SU-DHL-6 (cell line): ENCODE measurements at regions not wholly inside any gene's neighbourhood (a gene's known extent, or its start where the extent isn't known, plus 50 kb on each side); places are given as distances from the start of the nearest gene placed in this dataset.

Experiments used
- EZH2phosphoT487 ChIP-seq: fragments of 200-600 bp; sonication (generic), shearing (Covaris generic); conservative IDR thresholded peaks from 2 replicates; pipeline ENCODE4 v1.6.1; 2018; ENCODE audit warnings: mild to moderate bottlenecking, antibody characterized with exemption, low read length, moderate library complexity, mixed read lengths
- TF ChIP-seq, protein P1 (sequence below): fragments of 200-600 bp; sonication (generic); IDR thresholded peaks from one replicate; pipeline ENCODE4 v1.5.1; 2017; ENCODE audit warnings: antibody characterized with exemption, mild to moderate bottlenecking, low read length, moderate library complexity; ENCODE audit not compliant: insufficient read depth, poor library complexity, severe bottlenecking

DNA sequence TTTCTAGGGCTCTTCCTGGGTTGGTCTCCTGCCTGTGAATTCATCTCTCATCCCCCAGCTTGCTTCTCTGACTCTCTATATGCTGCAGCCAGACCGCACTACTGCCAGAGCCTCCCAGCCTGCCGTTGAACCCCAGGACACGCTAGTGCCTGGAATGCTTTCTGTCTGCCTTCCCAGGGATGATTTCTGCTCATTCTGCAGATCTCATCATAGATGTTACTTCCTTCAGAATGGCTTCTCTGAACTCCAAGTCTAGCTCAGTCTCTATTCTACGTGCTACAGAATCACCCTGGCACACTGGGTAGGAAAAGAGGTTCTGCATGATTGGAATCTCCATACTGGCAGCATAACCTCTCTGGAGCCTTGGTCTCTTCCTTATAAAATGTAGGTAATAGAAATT is 94.8 kb upstream of the RAB12 start:
- TF ChIP-seq, protein P1, sequence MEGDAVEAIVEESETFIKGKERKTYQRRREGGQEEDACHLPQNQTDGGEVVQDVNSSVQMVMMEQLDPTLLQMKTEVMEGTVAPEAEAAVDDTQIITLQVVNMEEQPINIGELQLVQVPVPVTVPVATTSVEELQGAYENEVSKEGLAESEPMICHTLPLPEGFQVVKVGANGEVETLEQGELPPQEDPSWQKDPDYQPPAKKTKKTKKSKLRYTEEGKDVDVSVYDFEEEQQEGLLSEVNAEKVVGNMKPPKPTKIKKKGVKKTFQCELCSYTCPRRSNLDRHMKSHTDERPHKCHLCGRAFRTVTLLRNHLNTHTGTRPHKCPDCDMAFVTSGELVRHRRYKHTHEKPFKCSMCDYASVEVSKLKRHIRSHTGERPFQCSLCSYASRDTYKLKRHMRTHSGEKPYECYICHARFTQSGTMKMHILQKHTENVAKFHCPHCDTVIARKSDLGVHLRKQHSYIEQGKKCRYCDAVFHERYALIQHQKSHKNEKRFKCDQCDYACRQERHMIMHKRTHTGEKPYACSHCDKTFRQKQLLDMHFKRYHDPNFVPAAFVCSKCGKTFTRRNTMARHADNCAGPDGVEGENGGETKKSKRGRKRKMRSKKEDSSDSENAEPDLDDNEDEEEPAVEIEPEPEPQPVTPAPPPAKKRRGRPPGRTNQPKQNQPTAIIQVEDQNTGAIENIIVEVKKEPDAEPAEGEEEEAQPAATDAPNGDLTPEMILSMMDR, result no peak
- TF ChIP-seq EZH2phosphoT487, result no peak
